HCT116 (cell line): ENCODE measurements at regions not wholly inside any gene's neighbourhood (a gene's known extent, or its start where the extent isn't known, plus 50 kb on each side); places are given as distances from the start of the nearest gene placed in this dataset.

Experiments used
- ATAC-seq: fragments of 200-7000 bp; cut with Tn5 transposase; 2 replicates; pipeline ENCODE4 v1.9.1; 2020; ENCODE audit warnings: mild to moderate bottlenecking, moderate library complexity
- BruUV-seq: library from RNA; stranded (reverse); fragments of 400-500 nt; replicated peaks from 2 replicates; lab custom pipeline; 2021; lab: Mats Ljungman, UMichigan
- CTCF ChIA-PET: fragments of 300-600 bp; sonication (Branson Sonifier 250); formaldehyde crosslinking; loops from one replicate; lab custom pipeline; 2021; ENCODE audit warnings: antibody characterized with exemption; lab: Charles Lee
- POLR2A ChIA-PET: fragments of 300-600, 350-600 bp; sonication (Branson Sonifier 250); formaldehyde crosslinking; loops from one replicate; lab custom pipeline; 2021; ENCODE audit warnings: antibody characterized with exemption; lab: Charles Lee
- RAD21 ChIA-PET, 2 experiments: fragments of 300-600 bp; sonication (Branson Sonifier 250); formaldehyde crosslinking; loops; one replicate each; lab custom pipeline; 2023; ENCODE audit warnings: low total read pairs in 2 of 2; ENCODE audit not compliant: uncharacterized antibody in 2 of 2, unreplicated experiment in 2 of 2, low non-redundant PET in 1 of 2; lab: Charles Lee
- DNase-seq: peaks from one replicate; pipeline ENCODE4 v3.0.0-alpha.2; 2010; ENCODE audit warnings: low read depth, low spot score
- H2AFZ ChIP-seq: fragments of 200-600 bp; shearing (Covaris generic), sonication (generic); 2 replicates; pipeline ENCODE4 v1.6.1; 2017; ENCODE audit warnings: low read depth, mixed run types, mixed read lengths, antibody characterized with exemption, low read length; ENCODE audit not compliant: poor library complexity, severe bottlenecking
- H3K27ac ChIP-seq: 2 replicates; pipeline ENCODE4 v1.5.1; 2012; ENCODE audit warnings: low read depth, low read length
- H3K27me3 ChIP-seq: fragments of 200-600 bp; sonication (generic); 2 replicates; pipeline ENCODE4 v1.6.1; 2016; ENCODE audit warnings: mixed run types, low read length, mixed read lengths; ENCODE audit not compliant: insufficient read depth
- H3K36me3 ChIP-seq, 2 experiments: fragments of 200-500 bp in 1 of 2; fragments of 200-600 bp in 1 of 2; sonication (Bioruptor generic) in 1 of 2; sonication (generic) in 1 of 2; 2 replicates each; pipeline versions ENCODE4 v1.5.1 to v1.6.1; 2014 to 2016; ENCODE audit warnings: low read length in 2 of 2, inconsistent platforms in 1 of 2, mixed read lengths in 1 of 2, mixed run types in 1 of 2; ENCODE audit not compliant: insufficient read depth in 2 of 2, control insufficient read depth in 1 of 2
- H3K4me1 ChIP-seq, 2 experiments: fragments of 200-600 bp in 1 of 2; sonication (generic) in 1 of 2; 2 replicates each; pipeline versions ENCODE4 v1.5.1 to v1.6.1; 2012 to 2017; ENCODE audit warnings: low read length in 2 of 2, inconsistent platforms in 1 of 2, mild to moderate bottlenecking in 1 of 2, mixed read lengths in 1 of 2, mixed run types in 1 of 2, moderate library complexity in 1 of 2; ENCODE audit not compliant: insufficient read depth in 2 of 2, control insufficient read depth in 1 of 2
- H3K4me2 ChIP-seq: fragments of 200-600 bp; sonication (generic); 2 replicates; pipeline ENCODE4 v1.6.1; 2017; ENCODE audit warnings: mixed run types, low read length, mixed read lengths
- H3K4me3 ChIP-seq, 2 experiments: fragments of 200-600 bp in 1 of 2; sonication (generic) in 1 of 2; replicated peaks in 1 of 2; 2 replicates each; pipeline ENCODE4 v1.5.1; 2011 to 2016; ENCODE audit warnings: low read length in 2 of 2, control low read depth in 1 of 2, low read depth in 1 of 2, mild to moderate bottlenecking in 1 of 2, mixed read lengths in 1 of 2, mixed run types in 1 of 2
- H3K79me2 ChIP-seq: fragments of 200-600 bp; sonication (generic); 2 replicates; pipeline ENCODE4 v1.6.1; 2017; ENCODE audit warnings: mild to moderate bottlenecking, mixed run types, low read length, moderate library complexity, mixed read lengths; ENCODE audit not compliant: insufficient read depth
- H3K9ac ChIP-seq: fragments of 200-600 bp; sonication (generic); 2 replicates; pipeline ENCODE4 v1.6.1; 2016; ENCODE audit warnings: low read length, mixed read lengths
- H3K9me2 ChIP-seq: fragments of 200-600 bp; sonication (generic), shearing (Covaris generic); 2 replicates; pipeline ENCODE4 v1.6.1; 2017; ENCODE audit warnings: mixed run types, mild to moderate bottlenecking, moderate library complexity; ENCODE audit not compliant: insufficient read depth
- H3K9me3 ChIP-seq, 2 experiments: fragments of 200-500 bp in 1 of 2; fragments of 200-600 bp in 1 of 2; sonication (Bioruptor generic) in 1 of 2; sonication (generic) in 1 of 2; 2 replicates each; pipeline ENCODE4 v1.6.1; 2014 to 2017; ENCODE audit warnings: low read length in 2 of 2, mixed read lengths in 2 of 2, inconsistent platforms in 1 of 2, low read depth in 1 of 2, mild to moderate bottlenecking in 1 of 2, mixed run types in 1 of 2, moderate library complexity in 1 of 2; ENCODE audit not compliant: control insufficient read depth in 1 of 2, insufficient read depth in 1 of 2
- H4K20me1 ChIP-seq: fragments of 200-600 bp; sonication (generic), shearing (Covaris generic); 2 replicates; pipeline ENCODE4 v1.6.1; 2017; ENCODE audit warnings: mixed run types, mild to moderate bottlenecking, moderate library complexity; ENCODE audit not compliant: insufficient read depth
- CEBPB ChIP-seq: IDR thresholded peaks from 2 replicates; pipeline ENCODE4 v1.6.1; 2012; ENCODE audit warnings: low read depth
- EGR1 ChIP-seq: IDR thresholded peaks from 2 replicates; pipeline ENCODE4 v1.6.1; 2012; ENCODE audit warnings: low read depth
- ELF1 ChIP-seq: IDR thresholded peaks from 2 replicates; pipeline ENCODE4 v1.6.1; 2012; ENCODE audit warnings: low read depth, borderline replicate concordance
- EZH2 ChIP-seq: fragments of 200-600 bp; sonication (generic); IDR thresholded peaks from 2 replicates; pipeline ENCODE4 v1.6.1; 2017; ENCODE audit warnings: antibody characterized with exemption, mixed run types
- EZH2phosphoT487 ChIP-seq: fragments of 200-600 bp; IDR thresholded peaks from 2 replicates; pipeline ENCODE4 v1.6.1; 2018; ENCODE audit warnings: antibody characterized with exemption, borderline replicate concordance
- FOSL1 ChIP-seq: IDR thresholded peaks from 2 replicates; pipeline ENCODE4 v1.6.1; 2012; ENCODE audit warnings: low read depth
- POLR2A ChIP-seq: IDR thresholded peaks from 2 replicates; pipeline ENCODE4 v1.7.0; 2011; ENCODE audit warnings: borderline replicate concordance; ENCODE audit not compliant: insufficient read depth, insufficient read length; ENCODE audit errors: extremely low read depth
- POLR2AphosphoS5 ChIP-seq: IDR thresholded peaks from 2 replicates; pipeline ENCODE4 v1.6.1; 2011; ENCODE audit warnings: mild to moderate bottlenecking, low read depth, low read length, moderate library complexity
- SIN3A ChIP-seq: IDR thresholded peaks from 2 replicates; pipeline ENCODE4 v1.6.1; 2012; ENCODE audit warnings: low read depth
- SP1 ChIP-seq: IDR thresholded peaks from 2 replicates; pipeline ENCODE4 v1.6.1; 2012; ENCODE audit warnings: low read depth
- YY1 ChIP-seq: IDR thresholded peaks from 2 replicates; pipeline ENCODE4 v1.6.1; 2011; ENCODE audit warnings: low read length, low read depth, moderate library complexity, mild to moderate bottlenecking; ENCODE audit not compliant: insufficient replicate concordance; ENCODE audit errors: extremely low read depth
- ZFX ChIP-seq: fragments of 450-650 bp; IDR thresholded peaks from 2 replicates; pipeline ENCODE4 v1.6.1; 2017
- ZNF274 ChIP-seq: fragments of 200-500 bp; sonication (Bioruptor generic); IDR thresholded peaks from 2 replicates; pipeline ENCODE4 v1.6.1; 2014; ENCODE audit warnings: mild to moderate bottlenecking, low read depth, low read length, inconsistent platforms
- intact Hi-C: fragments of 100-400 bp; cut with micrococcal nuclease; formaldehyde crosslinking; loops from 2 replicates; pipeline ENCODE4 v1.10.0; 2022
- TF ChIP-seq, protein P1 (sequence below): IDR thresholded peaks from 2 replicates; pipeline ENCODE4 v1.6.1; 2012; ENCODE audit warnings: low read depth

DNA sequence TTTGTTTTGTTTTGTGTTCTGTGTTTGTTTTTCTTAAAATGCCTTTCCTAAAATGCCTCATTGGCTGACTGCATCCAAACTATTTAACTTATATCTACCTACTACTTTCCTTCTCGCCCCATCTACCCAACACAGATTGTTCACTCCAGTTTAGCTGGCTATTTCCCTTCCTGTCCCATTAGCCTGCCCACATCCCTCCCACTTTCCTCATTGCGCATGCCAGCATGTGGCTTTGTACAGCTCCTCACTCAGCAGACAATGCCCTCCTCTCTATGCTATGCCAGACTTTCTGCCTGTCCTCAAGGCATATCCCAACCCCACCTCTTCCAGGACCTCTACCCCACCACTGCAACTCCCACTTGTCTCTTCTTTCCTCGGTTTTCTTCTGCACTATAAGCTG is 94.7 kb upstream of the C1orf21 start:
- Histone ChIP-seq H4K20me1 (no peaks in the 10 kb centered on the region), H3K27me3 (no peaks in the 10 kb centered on the region), H3K4me2 (no peak overlapping the region), H3K79me2 (no peaks in the 10 kb centered on the region), H3K9me2 (no peaks in the 10 kb centered on the region), H3K27ac (no peak overlapping the region), H2AFZ (no peak overlapping the region), H3K9ac (no peak overlapping the region), H3K4me3 (no peak overlapping the region), H3K36me3 (no peaks in the 10 kb centered on the region), H3K9me3 (peaks cover 0 to 3% of the 10 kb centered on the region in 2 experiments; a peak in 1 of 4 replicates), H3K4me1 (no peaks in the 10 kb centered on the region)
- ATAC-seq: no peak
- intact Hi-C loops: no loop called here
- no TSS peak for BruUV-seq
- no peak for DNase-seq
- TF ChIP-seq POLR2A: no peak
- no peak for TF ChIP-seq ZNF274
- TF ChIP-seq ZFX: no peak
- TF ChIP-seq ELF1: no peak
- TF ChIP-seq SIN3A: no peak
- TF ChIP-seq EZH2phosphoT487: no peak
- no peak for TF ChIP-seq EZH2
- no peak for TF ChIP-seq EGR1
- TF ChIP-seq, protein P1, sequence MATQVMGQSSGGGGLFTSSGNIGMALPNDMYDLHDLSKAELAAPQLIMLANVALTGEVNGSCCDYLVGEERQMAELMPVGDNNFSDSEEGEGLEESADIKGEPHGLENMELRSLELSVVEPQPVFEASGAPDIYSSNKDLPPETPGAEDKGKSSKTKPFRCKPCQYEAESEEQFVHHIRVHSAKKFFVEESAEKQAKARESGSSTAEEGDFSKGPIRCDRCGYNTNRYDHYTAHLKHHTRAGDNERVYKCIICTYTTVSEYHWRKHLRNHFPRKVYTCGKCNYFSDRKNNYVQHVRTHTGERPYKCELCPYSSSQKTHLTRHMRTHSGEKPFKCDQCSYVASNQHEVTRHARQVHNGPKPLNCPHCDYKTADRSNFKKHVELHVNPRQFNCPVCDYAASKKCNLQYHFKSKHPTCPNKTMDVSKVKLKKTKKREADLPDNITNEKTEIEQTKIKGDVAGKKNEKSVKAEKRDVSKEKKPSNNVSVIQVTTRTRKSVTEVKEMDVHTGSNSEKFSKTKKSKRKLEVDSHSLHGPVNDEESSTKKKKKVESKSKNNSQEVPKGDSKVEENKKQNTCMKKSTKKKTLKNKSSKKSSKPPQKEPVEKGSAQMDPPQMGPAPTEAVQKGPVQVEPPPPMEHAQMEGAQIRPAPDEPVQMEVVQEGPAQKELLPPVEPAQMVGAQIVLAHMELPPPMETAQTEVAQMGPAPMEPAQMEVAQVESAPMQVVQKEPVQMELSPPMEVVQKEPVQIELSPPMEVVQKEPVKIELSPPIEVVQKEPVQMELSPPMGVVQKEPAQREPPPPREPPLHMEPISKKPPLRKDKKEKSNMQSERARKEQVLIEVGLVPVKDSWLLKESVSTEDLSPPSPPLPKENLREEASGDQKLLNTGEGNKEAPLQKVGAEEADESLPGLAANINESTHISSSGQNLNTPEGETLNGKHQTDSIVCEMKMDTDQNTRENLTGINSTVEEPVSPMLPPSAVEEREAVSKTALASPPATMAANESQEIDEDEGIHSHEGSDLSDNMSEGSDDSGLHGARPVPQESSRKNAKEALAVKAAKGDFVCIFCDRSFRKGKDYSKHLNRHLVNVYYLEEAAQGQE: no peak
- TF ChIP-seq FOSL1: no peak
- TF ChIP-seq YY1: no peak
- no peak for TF ChIP-seq CEBPB
- TF ChIP-seq POLR2AphosphoS5: no peak
- no peak for TF ChIP-seq SP1
- ChIA-PET POLR2A (no interaction called here), RAD21 (no interaction called here), CTCF (no interaction called here)
